IMR-90 (cell line): ENCODE measurements at regions not wholly inside any gene's neighbourhood (a gene's known extent, or its start where the extent isn't known, plus 50 kb on each side); places are given as distances from the start of the nearest gene placed in this dataset.

Experiments
- ATAC-seq: fragments of 200-7000 bp; cut with Tn5 transposase; 2 replicates; pipeline ENCODE4 v1.9.1; 2020; ENCODE audit warnings: low read depth, mild to moderate bottlenecking, moderate library complexity
- BruUV-seq: library from RNA; stranded (reverse); fragments of 400-500 nt; replicated peaks from 2 replicates; lab custom pipeline; 2021; lab: Mats Ljungman, UMichigan
- CTCF ChIA-PET: fragments of 300-600 bp; formaldehyde crosslinking; extraction: SDS; loops from one replicate; lab custom pipeline; 2021; ENCODE audit warnings: antibody characterized with exemption; lab: Yijun Ruan, JAX
- POLR2A ChIA-PET: fragments of 300-600 bp; sonication (Branson Sonifier 250); formaldehyde crosslinking; loops from one replicate; lab custom pipeline; 2022; ENCODE audit warnings: antibody characterized with exemption; ENCODE audit not compliant: unreplicated experiment; lab: Charles Lee
- DNase-seq: peaks from one replicate; pipeline ENCODE4 v3.0.0; 2013
- H2AFZ ChIP-seq: replicated peaks from 2 replicates; pipeline ENCODE3; 2013; ENCODE audit warnings: low read length, mild to moderate bottlenecking; ENCODE audit not compliant: poor library complexity
- H2AK5ac ChIP-seq: 2 replicates; pipeline ENCODE4 v1.6.1; 2013; ENCODE audit warnings: low read depth, low read length, inconsistent platforms
- H2AK9ac ChIP-seq: replicated peaks from 2 replicates; pipeline ENCODE3; 2013; ENCODE audit warnings: mild to moderate bottlenecking, low read depth, low read length, moderate library complexity; ENCODE audit not compliant: poor library complexity
- H2BK120ac ChIP-seq: 2 replicates; pipeline ENCODE4 v1.6.1; 2013; ENCODE audit warnings: low read depth, low read length, inconsistent platforms
- H2BK15ac ChIP-seq: 3 replicates; pipeline ENCODE4 v1.6.1; 2013; ENCODE audit warnings: low read depth, low read length, inconsistent platforms
- H2BK20ac ChIP-seq: 2 replicates; pipeline ENCODE4 v1.6.1; 2013; ENCODE audit warnings: low read depth, mild to moderate bottlenecking, inconsistent platforms, low read length, moderate library complexity
- H2BK5ac ChIP-seq: 2 replicates; pipeline ENCODE4 v1.6.1; 2013; ENCODE audit warnings: mild to moderate bottlenecking, low read depth, low read length, inconsistent platforms; ENCODE audit not compliant: poor library complexity, severe bottlenecking
- H3K14ac ChIP-seq: replicated peaks from 2 replicates; pipeline ENCODE4 v1.6.1; 2013; ENCODE audit warnings: low read depth, low read length, inconsistent platforms
- H3K18ac ChIP-seq: 2 replicates; pipeline ENCODE4 v1.6.1; 2013; ENCODE audit warnings: low read depth, low read length, control low read depth
- H3K23ac ChIP-seq: 2 replicates; pipeline ENCODE4 v1.6.1; 2013; ENCODE audit warnings: low read depth, low read length, inconsistent platforms
- H3K27ac ChIP-seq: 2 replicates; pipeline ENCODE4 v1.5.1; 2013; ENCODE audit warnings: mild to moderate bottlenecking, control low read depth, low read length; ENCODE audit not compliant: insufficient read depth
- H3K27me3 ChIP-seq: 2 replicates; pipeline ENCODE4 v1.6.1; 2013; ENCODE audit warnings: low read length; ENCODE audit not compliant: control insufficient read depth, insufficient read depth
- H3K36me3 ChIP-seq: 2 replicates; pipeline ENCODE4 v1.6.1; 2013; ENCODE audit warnings: low read length, mixed read lengths; ENCODE audit not compliant: control insufficient read depth, insufficient read depth
- H3K4ac ChIP-seq: 2 replicates; pipeline ENCODE4 v1.6.1; 2013; ENCODE audit warnings: low read depth, low read length, inconsistent platforms
- H3K4me1 ChIP-seq: 2 replicates; pipeline ENCODE4 v1.6.1; 2013; ENCODE audit warnings: low read length, mixed read lengths; ENCODE audit not compliant: control insufficient read depth, insufficient read depth
- H3K4me2 ChIP-seq: 2 replicates; pipeline ENCODE4 v1.6.1; 2013; ENCODE audit warnings: low read depth, mild to moderate bottlenecking, control low read depth, low read length, moderate library complexity
- H3K4me3 ChIP-seq: 2 replicates; pipeline ENCODE4 v1.5.1; 2013; ENCODE audit warnings: low read depth, mild to moderate bottlenecking, control low read depth, low read length, moderate library complexity; ENCODE audit not compliant: insufficient read depth
- H3K56ac ChIP-seq: 2 replicates; pipeline ENCODE4 v1.6.1; 2013; ENCODE audit warnings: low read length, inconsistent platforms; ENCODE audit not compliant: insufficient read depth; ENCODE audit errors: extremely low read depth
- H3K79me1 ChIP-seq, 2 experiments: 2 replicates each; pipeline ENCODE4 v1.6.1; 2013; ENCODE audit warnings: low read length in 2 of 2, inconsistent platforms in 1 of 2, low read depth in 1 of 2
- H3K9ac ChIP-seq: 2 replicates; pipeline ENCODE4 v1.6.1; 2013; ENCODE audit warnings: low read depth, low read length, control low read depth
- H3K9me1 ChIP-seq: 2 replicates; pipeline ENCODE4 v1.6.1; 2013; ENCODE audit warnings: low read length, inconsistent platforms; ENCODE audit not compliant: insufficient read depth
- H3K9me3 ChIP-seq: 2 replicates; pipeline ENCODE4 v1.6.1; 2013; ENCODE audit warnings: low read length; ENCODE audit not compliant: control insufficient read depth, insufficient read depth
- H4K20me1 ChIP-seq: 2 replicates; pipeline ENCODE4 v1.6.1; 2013; ENCODE audit warnings: low read length, inconsistent platforms; ENCODE audit not compliant: insufficient read depth
- H4K5ac ChIP-seq: 2 replicates; pipeline ENCODE4 v1.6.1; 2013; ENCODE audit warnings: mild to moderate bottlenecking, low read depth, low read length, control low read depth
- H4K8ac ChIP-seq, 2 experiments: 2 replicates each; pipeline ENCODE4 v1.6.1; 2013; ENCODE audit warnings: low read depth in 2 of 2, low read length in 2 of 2, control low read depth in 1 of 2, inconsistent platforms in 1 of 2
- H4K91ac ChIP-seq: 2 replicates; pipeline ENCODE4 v1.6.1; 2013; ENCODE audit warnings: low read depth, low read length, inconsistent platforms; ENCODE audit not compliant: insufficient read depth
- CEBPB ChIP-seq: IDR thresholded peaks from 2 replicates; pipeline ENCODE4 v1.6.1; 2012; ENCODE audit warnings: low read depth, low read length, improper control_type of control experiment
- FOS ChIP-seq: fragments of 150-350 bp; IDR thresholded peaks from 2 replicates; pipeline ENCODE4 v1.6.1; 2016; ENCODE audit warnings: low read depth, low read length
- MAFK ChIP-seq: IDR thresholded peaks from 2 replicates; pipeline ENCODE4 v1.6.1; 2012; ENCODE audit warnings: low read depth, low read length, improper control_type of control experiment
- MXI1 ChIP-seq: IDR thresholded peaks from 2 replicates; pipeline ENCODE4 v1.6.1; 2012; ENCODE audit warnings: low read depth, mild to moderate bottlenecking, low read length, moderate library complexity, borderline replicate concordance
- POLR2A ChIP-seq: IDR thresholded peaks from 2 replicates; pipeline ENCODE4 v1.6.1; 2012; ENCODE audit warnings: mild to moderate bottlenecking, low read depth, low read length
- RAD21 ChIP-seq: IDR thresholded peaks from 2 replicates; pipeline ENCODE4 v1.6.1; 2012; ENCODE audit warnings: low read length, improper control_type of control experiment
- RCOR1 ChIP-seq: IDR thresholded peaks from 2 replicates; pipeline ENCODE4 v1.6.1; 2012; ENCODE audit warnings: mild to moderate bottlenecking, low read length, improper control_type of control experiment; ENCODE audit not compliant: insufficient replicate concordance
- RFX5 ChIP-seq: IDR thresholded peaks from 2 replicates; pipeline ENCODE4 v1.8.0; 2012; ENCODE audit warnings: low read depth, mild to moderate bottlenecking, low read length, moderate library complexity
- SMC3 ChIP-seq: fragments of 150-350 bp; IDR thresholded peaks from 2 replicates; pipeline ENCODE4 v1.6.1; 2016; ENCODE audit warnings: low read depth, mild to moderate bottlenecking, antibody characterized with exemption, low read length, moderate library complexity
- WGBS, 2 experiments: methylation state at CpG; one replicate each; pipeline versions ENCODE4 v1.1.5 to v1.1.7; 2013; ENCODE audit warnings: missing lambda C conversion rate in 2 of 2; ENCODE audit not compliant: insufficient read length in 1 of 2; ENCODE audit errors: extremely low coverage in 2 of 2; 5-methylcytosine and 5-hydroxymethylcytosine counted together
- dilution Hi-C: fragments of 300-500 bp; cut with HindIII; formaldehyde crosslinking; loops from one replicate; pipeline ENCODE4 v1.14.3; 2018; ENCODE audit warnings: low sequenced_read_pairs; ENCODE audit not compliant: unreplicated experiment
- in situ Hi-C: fragments of 300-500 bp; cut with MboI; formaldehyde crosslinking; loops from 3 replicates; pipeline ENCODE4 v1.14.3; 2019; ENCODE audit warnings: low sequenced_read_pairs, inconsistent platforms, mixed read lengths
- intact Hi-C: fragments of 100-400 bp; cut with micrococcal nuclease; formaldehyde crosslinking; loops from 2 replicates; pipeline ENCODE4 v1.10.0; 2022

- DNase-seq (no peak), ATAC-seq (no peak)
- no TSS peak for BruUV-seq
- ChIA-PET POLR2A (no interaction called here), CTCF (interaction anchor here (0.9 kb wide), 1 partner anchor 284 kb away, joined by 3 read pairs; no protein-coding TSS in a partner anchor)
- Histone ChIP-seq H2BK20ac (no peak overlapping the region), H3K14ac (no peak overlapping the region), H3K9me3 (no peaks in the 10 kb centered on the region), H3K56ac (no peak overlapping the region), H3K27ac (no peak overlapping the region), H3K23ac (no peak overlapping the region), H3K27me3 (no peaks in the 10 kb centered on the region), H3K4ac (no peak overlapping the region), H3K9me1 (no peaks in the 10 kb centered on the region), H2BK5ac (no peak overlapping the region), H3K18ac (no peak overlapping the region), H3K36me3 (no peaks in the 10 kb centered on the region), H4K5ac (no peak overlapping the region), H3K4me1 (no peaks in the 10 kb centered on the region), H2BK120ac (no peak overlapping the region), H4K20me1 (no peaks in the 10 kb centered on the region), H3K4me3 (no peak overlapping the region), H3K9ac (no peak overlapping the region), H2AFZ (no peak overlapping the region), H4K8ac (no peak overlapping the region), H4K91ac (no peak overlapping the region), H2AK9ac (no peak overlapping the region), H2AK5ac (no peak overlapping the region), H3K4me2 (no peak overlapping the region), H3K79me1 (no peaks in the 10 kb centered on the region), H2BK15ac (no peak overlapping the region)
- in situ Hi-C loops (no loop called here), dilution Hi-C loops (no loop called here), intact Hi-C loops (no loop called here)
- 78% methylated on average over 1 of the region's 6 CpGs; no CpG with 5 or more reads in 1 of the 2 experiments for WGBS, 2 experiments
- TF ChIP-seq MAFK (no peak), MXI1 (no peak), RCOR1 (no peak), POLR2A (no peak), SMC3 (no peak), RAD21 (no peak), RFX5 (no peak), FOS (no peak), CEBPB (no peak)
Measured at GRCh38 chr3:117477214-117477755, 767.7 kb downstream of the TUSC7 start.
